ENCODE measurements at regions not wholly inside any gene's neighbourhood (a gene's known extent, or its start where the extent isn't known, plus 50 kb on each side); places are given as distances from the start of the nearest gene placed in this dataset.

DNA sequence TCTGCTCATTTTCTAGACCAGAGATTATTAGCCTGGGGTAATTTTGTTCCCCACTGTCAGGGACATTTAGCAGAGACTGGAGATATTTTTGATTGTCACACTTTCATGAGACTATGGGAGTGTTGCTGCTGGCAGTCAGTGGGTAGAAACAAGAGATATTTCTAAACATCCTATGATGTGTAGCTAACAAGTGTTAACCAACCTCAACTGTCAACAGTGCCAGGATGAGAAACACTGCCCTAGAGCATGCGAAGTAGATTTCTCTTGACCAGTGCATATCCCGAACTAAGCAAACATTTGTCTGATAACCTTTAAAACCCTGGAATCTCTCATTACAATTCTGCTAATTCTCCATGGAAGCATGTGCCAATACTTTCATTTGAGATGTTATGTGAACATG, 607.4 kb upstream of the TMPRSS15 start:
- ATAC-seq = peak; percentile 92 to 98 (median 94)
- H3K27ac ChIP-seq = peak overlapping the region in 2 of 12 donors; percentile 17 to 37
- DNase-seq = peak in 1 of 5 donors; percentile 24
- intact Hi-C loops (cut with DNase I) = loop anchor here in 1 of 10 donors (10.0 kb wide), 1 partner anchor 244 kb away; no protein-coding TSS in a partner anchor
- H3K27me3 ChIP-seq = no peaks in the 10 kb centered on the region
- peaks cover 0 to 11% (median 0%) of the 10 kb centered on the region in 12 donors for H3K9me3 ChIP-seq
- TF ChIP-seq, protein P1, sequence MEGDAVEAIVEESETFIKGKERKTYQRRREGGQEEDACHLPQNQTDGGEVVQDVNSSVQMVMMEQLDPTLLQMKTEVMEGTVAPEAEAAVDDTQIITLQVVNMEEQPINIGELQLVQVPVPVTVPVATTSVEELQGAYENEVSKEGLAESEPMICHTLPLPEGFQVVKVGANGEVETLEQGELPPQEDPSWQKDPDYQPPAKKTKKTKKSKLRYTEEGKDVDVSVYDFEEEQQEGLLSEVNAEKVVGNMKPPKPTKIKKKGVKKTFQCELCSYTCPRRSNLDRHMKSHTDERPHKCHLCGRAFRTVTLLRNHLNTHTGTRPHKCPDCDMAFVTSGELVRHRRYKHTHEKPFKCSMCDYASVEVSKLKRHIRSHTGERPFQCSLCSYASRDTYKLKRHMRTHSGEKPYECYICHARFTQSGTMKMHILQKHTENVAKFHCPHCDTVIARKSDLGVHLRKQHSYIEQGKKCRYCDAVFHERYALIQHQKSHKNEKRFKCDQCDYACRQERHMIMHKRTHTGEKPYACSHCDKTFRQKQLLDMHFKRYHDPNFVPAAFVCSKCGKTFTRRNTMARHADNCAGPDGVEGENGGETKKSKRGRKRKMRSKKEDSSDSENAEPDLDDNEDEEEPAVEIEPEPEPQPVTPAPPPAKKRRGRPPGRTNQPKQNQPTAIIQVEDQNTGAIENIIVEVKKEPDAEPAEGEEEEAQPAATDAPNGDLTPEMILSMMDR (IDR thresholded peaks at IDR 0.05) = no peak
- TF ChIP-seq POLR2A (IDR thresholded peaks at IDR 0.05) = no peak
- 13 to 26% (median 20%) methylated on average over 2 of the region's 2 CpGs for WGBS, 4 donors
- no peaks in the 10 kb centered on the region for H3K4me1 ChIP-seq
- H3K36me3 ChIP-seq = no peaks in the 10 kb centered on the region
- no peak overlapping the region for H3K4me3 ChIP-seq

- DNase-seq = peak in 2 of 5 donors; percentile 22 to 45
- peak; percentile 62 to 92 (median 81) for ATAC-seq
- H3K4me3 ChIP-seq = no peak overlapping the region
- H3K4me1 ChIP-seq = no peaks in the 10 kb centered on the region
- H3K9me3 ChIP-seq = peaks cover 0 to 11% (median 0%) of the 10 kb centered on the region in 12 donors
- TF ChIP-seq, protein P1 (IDR thresholded peaks at IDR 0.05) = no peak
- no peak for TF ChIP-seq POLR2A (IDR thresholded peaks at IDR 0.05)
- H3K27ac ChIP-seq = peak overlapping the region in 2 of 12 donors; percentile 17 to 37
- H3K27me3 ChIP-seq = no peaks in the 10 kb centered on the region
- H3K36me3 ChIP-seq = no peaks in the 10 kb centered on the region
- intact Hi-C loops (cut with DNase I) = loop anchor here in 1 of 10 donors (10.0 kb wide), 1 partner anchor 243 kb away; no protein-coding TSS in a partner anchor
- 21 to 34% (median 29%) methylated on average over 2 of the region's 2 CpGs for WGBS, 4 donors
These were observed 607.9 kb upstream of the TMPRSS15 start for GRCh38 chr21:19011451-19011850.

- TF ChIP-seq, protein P1 (IDR thresholded peaks at IDR 0.05) = no peak
- TF ChIP-seq POLR2A (IDR thresholded peaks at IDR 0.05) = no peak
- 65 to 90% (median 72%) methylated on average over 3 of the region's 3 CpGs for WGBS, 4 donors
These were observed 610.3 kb upstream of the TMPRSS15 start for GRCh38 chr21:19013916-19014315.

GRCh38 chr21:19018529-19018928, 614.9 kb upstream of the TMPRSS15 start:
- H3K36me3 ChIP-seq = no peaks in the 10 kb centered on the region
- peaks cover 0 to 6% (median 0%) of the 10 kb centered on the region in 12 donors for H3K9me3 ChIP-seq
- no peak overlapping the region for H3K4me3 ChIP-seq
- H3K27me3 ChIP-seq = no peaks in the 10 kb centered on the region
- H3K27ac ChIP-seq = no peak overlapping the region
- 47 to 69% (median 62%) methylated on average over 3 of the region's 3 CpGs for WGBS, 4 donors
- ATAC-seq (no peak), DNase-seq (no peak)
- H3K4me1 ChIP-seq = no peaks in the 10 kb centered on the region
- TF ChIP-seq, protein P1 (IDR thresholded peaks at IDR 0.05) = no peak
- no peak for TF ChIP-seq POLR2A (IDR thresholded peaks at IDR 0.05)
- intact Hi-C loops (cut with DNase I) = loop anchor here in 1 of 10 donors (10.0 kb wide), 1 partner anchor 236 kb away; no protein-coding TSS in a partner anchor

More at GRCh38 chr21:19013916-19014315, 610.3 kb upstream of the TMPRSS15 start:
- H3K4me3 ChIP-seq = no peak overlapping the region
- H3K4me1 ChIP-seq = no peaks in the 10 kb centered on the region
- H3K27me3 ChIP-seq = no peaks in the 10 kb centered on the region
- H3K27ac ChIP-seq = no peak overlapping the region
- intact Hi-C loops (cut with DNase I) = loop anchor here in 1 of 10 donors (10.0 kb wide), 1 partner anchor 241 kb away; no protein-coding TSS in a partner anchor
- ATAC-seq (no peak), DNase-seq (no peak)
- H3K9me3 ChIP-seq = peaks cover 0 to 11% (median 0%) of the 10 kb centered on the region in 12 donors
- H3K36me3 ChIP-seq = no peaks in the 10 kb centered on the region

All from heart left ventricle (tissue), 16 donors.